HG03108 (cell line): ENCODE measurements at regions not wholly inside any gene's neighbourhood (a gene's known extent, or its start where the extent isn't known, plus 50 kb on each side); places are given as distances from the start of the nearest gene placed in this dataset.
"Not testable (repeated sequence)": the region's sequence is repeated elsewhere in the genome, so short reads cannot be mapped to it uniquely, and the experiment has no call there.

Experiments used
- ATAC-seq: cut with Tn5 transposase; IDR thresholded peaks from one replicate; pipeline ENCODE4 v1.9.1; 2021; ENCODE audit warnings: moderate library complexity; ENCODE audit not compliant: unreplicated experiment

DNA sequence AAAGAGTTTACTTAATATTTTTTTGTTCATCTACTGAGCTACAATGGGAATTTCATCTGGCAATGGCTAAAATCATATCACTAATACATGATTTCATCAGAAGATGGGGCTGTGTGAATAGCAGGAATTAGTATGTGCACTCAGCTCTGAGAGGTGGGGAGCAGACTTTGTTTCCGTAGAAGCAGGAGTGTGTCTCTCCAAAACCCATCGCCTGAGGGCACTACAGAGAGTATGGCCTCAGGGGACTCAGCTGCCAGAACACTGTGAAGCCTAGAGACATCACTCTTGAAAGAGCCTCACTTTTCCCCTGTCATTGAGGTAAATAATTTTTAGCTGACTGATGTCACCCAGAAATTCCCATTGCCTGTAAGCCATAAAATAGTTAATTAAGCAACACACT, 261.4 kb upstream of the ISX start:
- ATAC-seq: no peak

DNA sequence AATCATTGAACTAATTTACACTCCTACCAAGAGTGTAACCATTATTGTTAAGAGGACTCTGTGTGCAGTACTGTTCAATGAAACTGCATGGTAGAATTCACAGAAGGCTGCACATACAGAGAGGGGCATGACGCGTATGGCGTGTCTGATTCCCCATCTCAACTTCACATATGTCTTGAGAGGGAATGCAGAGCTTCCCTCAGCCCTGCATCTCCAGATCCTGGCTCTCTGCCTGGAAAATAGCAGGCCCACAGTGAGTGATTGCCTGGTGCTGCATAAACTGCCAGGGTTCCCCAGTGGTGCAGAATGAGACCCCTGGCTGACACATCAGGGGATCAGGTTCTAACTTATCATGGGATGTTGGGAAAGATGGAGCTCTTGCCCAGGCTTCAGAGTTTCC, 260.2 kb upstream of the ISX start:
- no peak for ATAC-seq

DNA sequence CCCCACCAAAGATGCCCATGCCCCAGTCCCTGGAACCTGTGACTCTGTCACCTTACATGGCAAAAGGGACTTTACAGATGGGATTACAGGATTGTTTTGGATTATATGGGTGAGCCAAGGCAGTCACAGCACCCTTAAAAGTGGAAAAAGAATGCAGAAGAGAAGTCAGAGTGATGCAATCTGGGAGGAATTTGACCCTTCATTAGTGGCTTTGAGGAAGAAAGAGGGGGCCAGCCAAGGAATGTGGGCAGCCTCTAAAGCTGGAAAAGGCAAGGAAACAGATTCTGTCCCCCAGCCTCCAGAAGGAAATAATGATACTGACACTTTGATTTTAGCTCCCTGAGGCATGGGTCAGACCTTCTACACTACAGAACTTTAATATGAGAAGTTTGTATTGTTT, 257.3 kb upstream of the ISX start:
- ATAC-seq: no peak

DNA sequence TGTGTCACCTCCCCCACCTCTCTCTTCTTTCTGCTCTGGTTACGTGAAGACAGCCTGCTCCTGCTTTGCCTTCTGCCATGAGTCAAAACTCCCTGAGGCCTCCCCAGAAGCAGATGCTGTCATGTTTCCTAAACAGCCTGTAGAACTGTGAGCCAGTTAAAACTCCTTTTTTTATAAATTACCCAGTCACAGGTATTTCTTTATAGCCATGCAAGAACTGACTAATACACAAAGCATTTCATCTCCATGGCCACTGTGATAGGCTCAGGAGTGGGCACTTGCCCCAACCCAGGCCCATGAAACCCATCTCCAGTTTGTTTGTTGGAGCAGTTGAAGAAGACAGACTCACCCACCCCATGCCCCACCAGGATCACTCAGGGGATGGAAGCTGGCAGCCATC, 253.3 kb upstream of the ISX start:
- ATAC-seq: no peak

DNA sequence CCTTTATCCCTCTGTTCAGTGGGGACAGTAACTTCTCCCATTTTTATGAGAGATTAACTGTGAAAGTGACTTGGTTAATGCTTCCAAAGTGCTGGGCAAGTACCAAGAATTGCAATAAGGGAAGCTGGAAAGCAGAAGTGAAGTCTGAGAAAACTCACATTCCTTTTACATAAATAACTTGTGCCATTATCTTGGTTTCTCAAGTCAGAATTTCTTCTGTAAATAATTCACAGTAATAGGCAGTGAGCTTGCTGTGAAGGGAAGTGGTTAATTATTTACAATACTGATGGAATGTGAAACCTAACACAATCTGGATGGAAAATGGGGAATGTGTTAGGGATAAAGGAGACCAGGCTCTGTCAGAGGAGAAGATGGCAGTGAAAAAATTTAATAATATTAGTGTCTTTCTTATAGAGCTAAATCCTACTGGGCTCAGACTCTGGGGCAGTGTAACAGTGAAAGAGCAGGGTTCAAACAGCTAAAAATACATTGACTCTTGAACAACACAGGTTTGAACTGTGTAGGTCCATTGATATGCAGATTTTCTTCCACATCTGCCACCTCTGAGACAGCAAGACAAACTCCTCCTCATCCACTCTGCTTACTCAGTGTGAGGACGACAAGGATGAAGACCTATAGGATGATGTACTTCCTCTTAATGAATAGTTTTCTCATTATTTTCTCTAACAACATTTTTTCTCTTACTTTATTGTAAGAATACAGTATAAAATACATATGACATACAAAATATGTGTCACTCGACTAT, 251.5 kb upstream of the ISX start:
- no peak for ATAC-seq

DNA sequence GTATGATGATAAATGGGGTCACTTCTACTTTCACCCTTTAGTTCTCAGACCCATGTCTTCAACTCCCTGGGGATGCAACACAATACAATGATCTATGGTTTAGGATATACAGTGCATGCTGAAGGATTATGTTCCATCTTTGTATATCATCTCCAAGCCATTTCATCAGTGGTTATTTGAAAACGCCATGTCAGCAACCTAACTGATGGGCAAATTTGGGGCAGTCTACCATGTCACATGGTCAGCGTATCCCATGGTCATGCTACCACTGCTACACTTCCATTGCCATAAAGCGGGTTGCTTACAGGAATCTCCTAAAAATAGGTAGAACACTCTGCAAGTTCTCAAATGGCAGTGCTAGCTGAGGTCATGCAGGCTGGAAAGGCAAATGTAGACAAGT, 236.5 kb upstream of the ISX start:
- no peak for ATAC-seq

DNA sequence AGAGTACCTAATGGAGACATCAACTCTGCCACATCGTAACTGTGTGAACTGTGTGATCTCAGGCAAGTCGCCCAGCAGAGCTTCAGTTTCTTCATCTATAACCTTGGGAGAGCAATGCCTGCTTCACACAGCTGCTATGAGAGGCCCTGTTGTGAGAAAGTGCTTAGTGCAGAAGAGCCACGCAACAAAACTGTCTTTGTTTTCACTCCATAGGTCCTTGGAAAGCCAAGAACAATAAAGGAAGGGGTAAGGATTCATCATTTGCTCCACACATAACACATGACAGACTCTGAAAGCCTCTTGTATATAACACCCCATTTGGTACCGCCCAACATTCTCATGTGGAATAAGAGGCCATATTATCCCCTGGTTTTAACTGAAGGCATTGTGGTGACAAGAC, 231.9 kb upstream of the ISX start:
- ATAC-seq: no peak

DNA sequence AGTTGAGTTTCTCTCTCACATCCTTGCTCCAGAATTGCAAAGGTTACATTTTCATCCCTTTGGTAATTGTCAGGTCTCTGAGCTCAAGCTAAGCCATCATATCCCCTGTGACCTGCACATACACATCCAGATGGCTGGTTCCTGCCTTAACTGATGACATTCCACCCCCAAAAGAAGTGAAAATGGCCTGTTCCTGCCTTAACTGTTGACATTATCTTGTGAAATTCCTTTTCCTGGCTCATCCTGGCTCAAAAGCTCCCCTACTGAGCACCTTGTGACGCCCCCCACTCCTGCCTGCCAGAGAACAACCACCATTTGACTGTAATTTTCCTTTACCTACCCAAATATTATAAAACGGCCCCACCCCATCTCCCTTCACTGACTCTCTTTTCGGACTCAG, 231.4 kb upstream of the ISX start:
- ATAC-seq: not testable (repeated sequence)

DNA sequence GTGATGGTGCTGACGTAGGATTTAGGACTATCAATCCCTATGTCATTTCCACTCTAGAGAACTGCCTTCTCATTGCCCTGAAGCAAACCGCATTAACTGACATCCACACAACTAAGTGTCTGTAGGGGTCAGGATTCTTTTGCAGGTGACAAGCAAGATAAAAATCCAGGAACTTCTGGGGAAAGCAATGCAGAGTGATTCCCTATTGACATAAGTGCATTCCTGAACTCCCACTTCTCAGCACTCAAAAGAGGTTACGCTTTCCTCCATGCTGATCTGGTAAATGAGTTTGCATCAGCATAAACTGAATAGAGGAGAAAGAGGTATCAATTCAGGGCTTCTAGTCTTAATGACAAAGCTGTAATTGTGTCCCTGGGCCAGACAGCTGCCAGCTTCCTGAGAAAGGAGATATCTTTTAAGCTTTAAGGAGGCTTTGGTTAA, 224.6 kb upstream of the ISX start:
- no peak for ATAC-seq

DNA sequence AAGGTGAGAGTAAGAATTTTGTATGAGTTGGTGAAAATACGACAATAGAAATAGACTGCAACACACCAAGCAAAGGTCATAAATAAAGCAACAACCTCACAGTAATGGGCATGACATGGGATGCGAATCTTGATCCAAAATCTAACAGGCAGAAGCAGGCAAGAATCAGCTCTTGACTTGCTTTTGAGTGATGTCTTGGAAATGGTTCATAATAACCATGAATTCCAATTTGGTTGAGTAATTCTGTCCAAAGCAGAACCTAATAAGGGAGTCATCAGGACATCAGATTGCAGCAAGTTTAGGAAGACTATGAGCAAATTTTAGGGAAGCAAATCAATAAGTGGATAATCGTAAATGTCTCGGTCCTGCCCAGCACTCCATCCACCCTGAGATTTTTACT, 224.0 kb upstream of the ISX start:
- ATAC-seq: no peak

DNA sequence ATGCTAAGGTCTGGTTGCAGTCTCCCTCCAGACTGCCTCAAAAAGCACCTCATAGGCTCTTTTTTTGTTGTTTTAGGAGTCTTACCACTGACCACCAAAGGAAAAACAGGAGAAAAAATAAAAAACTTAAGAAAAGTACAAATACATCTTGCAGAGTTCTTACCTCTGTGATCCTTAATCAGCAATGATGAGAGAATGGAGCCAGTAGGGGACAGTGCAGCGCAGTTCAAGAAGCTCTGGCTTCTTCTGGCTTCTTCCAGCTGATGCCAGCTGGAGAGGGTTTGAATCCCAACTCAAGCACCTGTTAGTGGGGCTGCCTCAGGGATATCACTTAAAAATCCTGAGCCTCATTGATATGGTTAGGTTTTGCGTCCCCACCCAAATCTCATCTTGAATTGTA, 223.3 kb upstream of the ISX start:
- no peak for ATAC-seq

DNA sequence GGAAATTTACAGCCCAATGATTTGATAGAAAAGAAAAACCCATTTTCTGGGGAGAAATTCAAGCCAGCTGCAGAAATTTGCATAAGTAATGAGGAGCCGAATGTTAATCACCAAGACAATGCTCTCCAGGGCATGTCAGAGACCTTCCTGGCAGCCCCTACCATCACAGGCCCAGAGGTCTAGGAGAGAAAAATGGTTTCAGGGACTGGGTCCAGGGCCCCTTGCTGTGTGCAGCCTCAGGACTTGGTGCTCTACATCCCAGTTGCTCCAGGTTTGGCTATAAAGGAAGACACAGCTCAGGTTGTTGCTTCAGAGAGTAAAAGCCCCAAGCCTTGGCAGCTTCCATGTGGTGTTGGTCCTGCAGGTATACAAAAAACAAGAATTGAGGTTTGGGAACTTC, 222.2 kb upstream of the ISX start:
- ATAC-seq: not testable (repeated sequence)

DNA sequence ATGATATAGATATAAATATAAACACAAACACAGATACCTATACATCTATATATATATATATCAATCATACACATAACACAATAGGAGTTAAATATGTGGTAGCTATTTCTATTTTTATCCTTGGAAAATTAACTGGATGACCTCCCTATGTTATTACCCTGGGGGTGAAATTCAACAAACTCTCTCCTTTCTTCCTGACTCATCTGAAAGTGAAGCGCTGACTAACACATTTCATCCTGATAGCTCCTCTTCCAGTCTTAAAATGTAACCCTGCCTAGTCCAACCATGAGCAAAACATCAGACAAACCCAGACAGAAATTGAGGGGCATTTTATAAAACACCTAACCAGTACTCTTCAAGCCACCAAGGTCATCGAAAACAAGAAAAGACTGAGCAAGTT, 220.6 kb upstream of the ISX start:
- ATAC-seq: no peak

DNA sequence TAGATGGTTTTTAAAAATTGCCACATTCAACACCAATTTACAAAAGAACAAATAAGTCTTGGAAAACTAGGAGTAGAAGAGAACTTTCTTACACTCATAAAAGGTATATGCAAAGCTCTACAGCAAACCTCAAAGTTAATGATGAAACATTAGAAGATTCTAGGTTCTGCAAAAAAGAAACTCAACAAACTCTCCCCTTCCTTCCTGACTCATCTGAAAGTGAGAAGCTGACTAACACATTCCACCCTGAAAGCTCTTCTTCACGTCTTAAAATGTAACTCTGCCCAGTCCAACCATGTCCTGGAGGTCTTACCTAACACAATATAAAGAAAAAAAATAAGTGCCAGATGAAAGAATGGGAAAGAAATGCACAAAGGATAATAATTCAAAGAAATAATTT, 218.9 kb upstream of the ISX start:
- ATAC-seq: peak; percentile 74

DNA sequence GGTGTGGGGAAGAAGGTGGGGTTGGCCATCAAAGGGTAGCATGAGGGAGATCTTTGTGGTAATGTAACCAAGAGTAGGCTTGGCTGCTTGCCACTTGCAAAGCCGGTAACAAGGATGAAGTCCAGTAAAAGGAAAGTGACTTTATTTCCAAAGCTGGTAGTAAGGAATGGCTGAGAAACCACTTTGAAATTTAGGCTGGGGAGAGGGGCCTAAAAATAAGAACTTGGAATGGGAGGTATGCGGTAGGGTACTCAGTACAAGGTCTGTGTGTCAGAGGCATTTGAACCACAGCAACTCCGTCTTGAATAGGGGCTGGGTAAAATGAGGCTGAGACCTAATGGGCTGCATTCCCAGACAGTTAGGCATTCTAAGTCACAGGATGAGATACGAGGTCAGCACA, 216.0 kb upstream of the ISX start:
- no peak for ATAC-seq

DNA sequence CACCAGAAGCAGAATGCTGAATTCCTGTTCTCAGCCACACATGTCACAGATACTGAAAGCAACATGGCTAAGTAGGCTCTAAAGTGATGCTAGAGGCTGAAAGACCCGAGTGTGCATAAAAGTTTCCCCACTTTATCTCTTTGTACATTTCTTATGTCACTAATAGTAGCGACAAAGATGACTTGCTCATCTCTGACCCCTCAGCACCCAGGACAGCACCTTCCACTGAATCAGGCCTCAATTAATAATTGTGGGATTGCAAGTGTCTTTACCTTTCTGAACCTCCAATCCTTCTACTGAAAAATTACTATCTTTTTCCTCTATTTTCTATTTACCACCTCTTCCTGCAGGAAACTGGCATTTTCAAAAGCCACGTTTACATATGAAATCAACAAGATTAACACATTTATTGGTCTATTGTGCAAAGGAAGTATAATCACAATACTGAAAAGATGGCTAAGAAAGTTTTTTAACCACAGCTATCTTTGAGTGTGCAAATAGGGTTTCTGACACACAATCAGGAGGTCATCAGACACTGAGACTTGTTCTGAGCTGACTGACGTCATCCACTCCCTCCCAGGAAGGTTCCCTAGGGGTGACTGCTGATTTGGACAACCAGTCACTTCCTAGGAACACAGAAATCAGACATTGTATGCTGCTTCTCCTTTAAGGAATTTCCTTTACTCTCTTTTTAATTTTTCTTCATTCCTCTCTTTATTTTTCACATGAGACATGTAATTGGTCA, 213.9 kb upstream of the ISX start:
- no peak for ATAC-seq

DNA sequence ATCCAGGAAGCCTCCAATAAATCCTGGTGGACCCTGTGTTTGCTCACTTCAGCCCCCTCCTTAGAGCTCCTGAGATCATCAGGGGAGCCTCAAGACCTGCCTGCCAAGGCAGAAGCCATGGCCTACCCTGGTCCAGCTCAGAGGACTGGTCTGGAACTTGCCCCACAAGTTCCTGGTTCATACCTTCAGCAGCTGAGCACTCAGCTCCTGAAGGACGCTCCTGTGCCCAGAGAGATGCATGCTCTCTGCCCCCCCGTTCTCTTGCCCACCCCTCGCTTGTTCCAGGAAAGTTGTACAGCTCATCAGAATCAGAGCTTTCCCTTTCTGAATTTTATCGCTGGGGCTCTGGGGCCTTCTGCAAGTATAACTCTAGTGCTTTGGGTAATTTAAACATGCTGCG, 210.5 kb upstream of the ISX start:
- ATAC-seq: no peak

DNA sequence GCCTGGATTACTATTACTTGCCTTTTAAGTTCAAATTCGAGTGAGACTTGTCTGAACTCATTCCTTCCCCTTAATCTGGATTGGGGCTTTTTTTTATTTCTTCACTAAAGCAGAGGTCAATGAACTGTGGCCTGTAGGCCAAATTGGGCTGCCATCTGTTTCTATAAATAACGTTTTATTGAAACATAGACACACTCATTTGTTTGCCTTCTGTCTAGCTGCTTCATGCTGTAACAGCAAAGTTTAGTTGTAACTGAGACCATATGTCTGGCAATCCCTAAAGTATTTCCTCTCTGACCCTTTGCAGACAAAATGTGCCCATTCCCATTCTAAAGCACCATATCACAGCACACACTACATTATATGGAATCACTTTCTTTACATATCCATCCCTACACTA, 207.9 kb upstream of the ISX start:
- no peak for ATAC-seq

DNA sequence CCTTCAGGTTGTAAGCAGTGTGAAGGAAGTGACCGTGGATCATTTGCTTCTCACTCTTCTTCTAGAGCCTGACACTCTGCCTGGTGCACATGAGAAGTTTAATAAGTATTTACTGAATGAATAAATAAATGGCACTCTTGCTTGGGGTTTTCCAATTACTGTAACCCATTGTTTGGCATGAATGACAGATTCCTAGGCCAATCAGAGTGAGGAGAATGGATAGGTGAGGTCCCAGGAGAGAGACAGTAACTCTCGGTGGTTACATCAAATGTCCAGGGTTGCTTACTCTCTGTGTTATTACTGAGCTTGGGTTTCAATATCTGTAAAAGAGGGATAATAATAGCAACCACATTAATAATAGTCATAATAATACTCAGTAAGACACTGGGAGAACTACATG, 204.2 kb upstream of the ISX start:
- no peak for ATAC-seq

DNA sequence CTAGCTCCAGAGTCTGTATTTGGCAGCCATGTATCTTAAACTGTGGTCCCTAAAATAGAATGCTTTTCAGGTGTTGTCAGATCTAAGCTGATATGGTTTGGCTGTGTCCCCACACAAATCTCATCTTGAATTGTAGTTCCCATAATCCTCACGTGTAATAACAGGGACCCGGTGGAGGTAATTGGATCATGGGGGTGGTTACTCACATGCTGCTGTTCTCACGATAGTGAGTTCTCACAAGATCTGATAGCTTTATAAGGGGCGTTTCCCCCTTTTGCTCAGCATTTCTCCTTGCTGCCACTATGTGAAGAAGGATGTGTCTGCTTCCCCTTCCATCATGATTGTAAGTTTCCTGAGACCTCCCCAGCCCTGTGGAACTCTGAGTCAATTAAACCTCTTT, 199.9 kb upstream of the ISX start:
- ATAC-seq: no peak

DNA sequence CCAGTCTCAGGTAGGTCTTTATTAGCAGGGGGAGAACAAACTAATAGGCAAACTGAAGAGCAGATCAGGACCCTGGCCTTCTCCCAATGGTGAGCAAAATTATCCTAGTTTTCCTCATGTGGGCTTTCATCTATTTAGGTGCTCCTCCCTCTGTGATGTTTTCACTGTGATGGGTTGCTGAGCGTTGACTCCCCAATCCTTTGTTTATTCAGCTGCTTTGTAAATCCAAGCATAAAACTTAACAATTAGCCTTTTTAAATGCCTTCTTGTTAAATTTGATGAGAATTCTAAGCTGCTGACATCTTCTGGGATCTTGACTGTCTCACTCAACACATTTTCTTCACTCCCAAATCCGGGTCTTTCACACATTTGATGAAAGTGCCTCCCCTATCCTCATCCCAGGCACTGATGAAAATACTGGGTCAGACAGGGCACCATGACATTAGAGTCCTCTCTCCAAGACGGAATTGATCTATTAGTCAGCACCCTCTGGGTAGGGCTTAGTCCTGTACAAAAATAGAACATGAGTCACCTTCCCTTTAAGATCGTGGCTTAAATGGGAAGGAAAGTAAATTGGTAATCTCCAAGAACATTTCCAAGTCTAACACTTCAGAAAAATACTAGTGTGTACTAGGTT, 199.3 kb upstream of the ISX start:
- ATAC-seq: no peak

DNA sequence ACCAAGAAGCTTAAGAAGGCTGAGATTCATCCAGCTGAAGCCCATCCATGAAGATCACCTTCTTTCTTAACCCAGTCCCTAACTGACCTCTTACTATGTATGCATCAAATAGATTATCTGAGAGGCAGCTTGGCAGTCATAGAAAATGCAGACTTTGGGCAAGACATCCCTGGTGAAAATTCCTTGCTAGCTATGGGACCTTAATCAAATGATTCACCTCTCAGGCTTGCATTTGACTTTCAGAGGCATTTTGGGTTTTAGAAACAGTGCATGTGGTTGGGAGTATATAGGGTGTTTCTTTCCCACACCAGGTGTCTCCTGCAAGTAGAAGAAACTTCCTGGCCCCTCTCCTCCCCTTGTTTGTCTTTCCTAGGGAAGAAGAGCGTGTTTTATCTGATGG, 188.5 kb upstream of the ISX start:
- no peak for ATAC-seq
